GM23338 (cell line): ENCODE measurements at regions not wholly inside any gene's neighbourhood (a gene's known extent, or its start where the extent isn't known, plus 50 kb on each side); places are given as distances from the start of the nearest gene placed in this dataset.

Experiments
- STAT1 ChIP-seq: IDR thresholded peaks from one replicate; pipeline ENCODE4 v1.6.1; 2016; ENCODE audit warnings: antibody characterized with exemption; ENCODE audit not compliant: unreplicated experiment
- ZNF462 ChIP-seq: fragments of 250-450 bp; sonication (Bioruptor Pico); IDR thresholded peaks from 2 replicates; pipeline ENCODE4 v1.5.0; 2020; ENCODE audit warnings: mild to moderate bottlenecking, moderate library complexity

- no peak for TF ChIP-seq ZNF462 (CRISPR knock-in tag)
- no peak for TF ChIP-seq STAT1
Measured at GRCh38 chr14:93838238-93838637, 50.0 kb upstream of the PRIMA1 start (continued).
